HCT116 (cell line): ENCODE measurements at regions not wholly inside any gene's neighbourhood (a gene's known extent, or its start where the extent isn't known, plus 50 kb on each side); places are given as distances from the start of the nearest gene placed in this dataset.

Source experiments
- ATAC-seq: fragments of 200-7000 bp; cut with Tn5 transposase; 2 replicates; pipeline ENCODE4 v1.9.1; 2020; ENCODE audit warnings: mild to moderate bottlenecking, moderate library complexity
- BruUV-seq: library from RNA; stranded (reverse); fragments of 400-500 nt; replicated peaks from 2 replicates; lab custom pipeline; 2021; lab: Mats Ljungman, UMichigan
- CTCF ChIA-PET: fragments of 300-600 bp; sonication (Branson Sonifier 250); formaldehyde crosslinking; loops from one replicate; lab custom pipeline; 2021; ENCODE audit warnings: antibody characterized with exemption; lab: Charles Lee
- POLR2A ChIA-PET: fragments of 300-600, 350-600 bp; sonication (Branson Sonifier 250); formaldehyde crosslinking; loops from one replicate; lab custom pipeline; 2021; ENCODE audit warnings: antibody characterized with exemption; lab: Charles Lee
- RAD21 ChIA-PET, 2 experiments: fragments of 300-600 bp; sonication (Branson Sonifier 250); formaldehyde crosslinking; loops; one replicate each; lab custom pipeline; 2023; ENCODE audit warnings: low total read pairs in 2 of 2; ENCODE audit not compliant: uncharacterized antibody in 2 of 2, unreplicated experiment in 2 of 2, low non-redundant PET in 1 of 2; lab: Charles Lee
- DNase-seq: peaks from one replicate; pipeline ENCODE4 v3.0.0-alpha.2; 2010; ENCODE audit warnings: low read depth, low spot score
- H2AFZ ChIP-seq: fragments of 200-600 bp; shearing (Covaris generic), sonication (generic); 2 replicates; pipeline ENCODE4 v1.6.1; 2017; ENCODE audit warnings: low read depth, mixed run types, mixed read lengths, antibody characterized with exemption, low read length; ENCODE audit not compliant: poor library complexity, severe bottlenecking
- H3K27ac ChIP-seq: 2 replicates; pipeline ENCODE4 v1.5.1; 2012; ENCODE audit warnings: low read depth, low read length
- H3K27me3 ChIP-seq: fragments of 200-600 bp; sonication (generic); 2 replicates; pipeline ENCODE4 v1.6.1; 2016; ENCODE audit warnings: mixed run types, low read length, mixed read lengths; ENCODE audit not compliant: insufficient read depth
- H3K36me3 ChIP-seq, 2 experiments: fragments of 200-500 bp in 1 of 2; fragments of 200-600 bp in 1 of 2; sonication (Bioruptor generic) in 1 of 2; sonication (generic) in 1 of 2; 2 replicates each; pipeline versions ENCODE4 v1.5.1 to v1.6.1; 2014 to 2016; ENCODE audit warnings: low read length in 2 of 2, inconsistent platforms in 1 of 2, mixed read lengths in 1 of 2, mixed run types in 1 of 2; ENCODE audit not compliant: insufficient read depth in 2 of 2, control insufficient read depth in 1 of 2
- H3K4me1 ChIP-seq, 2 experiments: fragments of 200-600 bp in 1 of 2; sonication (generic) in 1 of 2; 2 replicates each; pipeline versions ENCODE4 v1.5.1 to v1.6.1; 2012 to 2017; ENCODE audit warnings: low read length in 2 of 2, inconsistent platforms in 1 of 2, mild to moderate bottlenecking in 1 of 2, mixed read lengths in 1 of 2, mixed run types in 1 of 2, moderate library complexity in 1 of 2; ENCODE audit not compliant: insufficient read depth in 2 of 2, control insufficient read depth in 1 of 2
- H3K4me2 ChIP-seq: fragments of 200-600 bp; sonication (generic); 2 replicates; pipeline ENCODE4 v1.6.1; 2017; ENCODE audit warnings: mixed run types, low read length, mixed read lengths
- H3K4me3 ChIP-seq, 2 experiments: fragments of 200-600 bp in 1 of 2; sonication (generic) in 1 of 2; replicated peaks in 1 of 2; 2 replicates each; pipeline ENCODE4 v1.5.1; 2011 to 2016; ENCODE audit warnings: low read length in 2 of 2, control low read depth in 1 of 2, low read depth in 1 of 2, mild to moderate bottlenecking in 1 of 2, mixed read lengths in 1 of 2, mixed run types in 1 of 2
- H3K79me2 ChIP-seq: fragments of 200-600 bp; sonication (generic); 2 replicates; pipeline ENCODE4 v1.6.1; 2017; ENCODE audit warnings: mild to moderate bottlenecking, mixed run types, low read length, moderate library complexity, mixed read lengths; ENCODE audit not compliant: insufficient read depth
- H3K9ac ChIP-seq: fragments of 200-600 bp; sonication (generic); 2 replicates; pipeline ENCODE4 v1.6.1; 2016; ENCODE audit warnings: low read length, mixed read lengths
- H3K9me2 ChIP-seq: fragments of 200-600 bp; sonication (generic), shearing (Covaris generic); 2 replicates; pipeline ENCODE4 v1.6.1; 2017; ENCODE audit warnings: mixed run types, mild to moderate bottlenecking, moderate library complexity; ENCODE audit not compliant: insufficient read depth
- H3K9me3 ChIP-seq, 2 experiments: fragments of 200-500 bp in 1 of 2; fragments of 200-600 bp in 1 of 2; sonication (Bioruptor generic) in 1 of 2; sonication (generic) in 1 of 2; 2 replicates each; pipeline ENCODE4 v1.6.1; 2014 to 2017; ENCODE audit warnings: low read length in 2 of 2, mixed read lengths in 2 of 2, inconsistent platforms in 1 of 2, low read depth in 1 of 2, mild to moderate bottlenecking in 1 of 2, mixed run types in 1 of 2, moderate library complexity in 1 of 2; ENCODE audit not compliant: control insufficient read depth in 1 of 2, insufficient read depth in 1 of 2
- H4K20me1 ChIP-seq: fragments of 200-600 bp; sonication (generic), shearing (Covaris generic); 2 replicates; pipeline ENCODE4 v1.6.1; 2017; ENCODE audit warnings: mixed run types, mild to moderate bottlenecking, moderate library complexity; ENCODE audit not compliant: insufficient read depth
- ATF3 ChIP-seq: IDR thresholded peaks from 2 replicates; pipeline ENCODE4 v1.6.1; 2012
- CEBPB ChIP-seq: IDR thresholded peaks from 2 replicates; pipeline ENCODE4 v1.6.1; 2012; ENCODE audit warnings: low read depth
- EZH2phosphoT487 ChIP-seq: fragments of 200-600 bp; IDR thresholded peaks from 2 replicates; pipeline ENCODE4 v1.6.1; 2018; ENCODE audit warnings: antibody characterized with exemption, borderline replicate concordance
- FOSL1 ChIP-seq: IDR thresholded peaks from 2 replicates; pipeline ENCODE4 v1.6.1; 2012; ENCODE audit warnings: low read depth
- JUND ChIP-seq: IDR thresholded peaks from 2 replicates; pipeline ENCODE4 v1.6.1; 2012
- MAX ChIP-seq: IDR thresholded peaks from 2 replicates; pipeline ENCODE4 v1.6.1; 2012
- POLR2A ChIP-seq: IDR thresholded peaks from 2 replicates; pipeline ENCODE4 v1.7.0; 2011; ENCODE audit warnings: borderline replicate concordance; ENCODE audit not compliant: insufficient read depth, insufficient read length; ENCODE audit errors: extremely low read depth
- POLR2AphosphoS5 ChIP-seq: IDR thresholded peaks from 2 replicates; pipeline ENCODE4 v1.6.1; 2011; ENCODE audit warnings: mild to moderate bottlenecking, low read depth, low read length, moderate library complexity
- RAD21 ChIP-seq: IDR thresholded peaks from 2 replicates; pipeline ENCODE4 v1.6.1; 2012; ENCODE audit warnings: low read depth, mild to moderate bottlenecking
- REST ChIP-seq: IDR thresholded peaks from 2 replicates; pipeline ENCODE4 v1.6.1; 2012; ENCODE audit warnings: low read depth
- SIN3A ChIP-seq: IDR thresholded peaks from 2 replicates; pipeline ENCODE4 v1.6.1; 2012; ENCODE audit warnings: low read depth
- SP1 ChIP-seq: IDR thresholded peaks from 2 replicates; pipeline ENCODE4 v1.6.1; 2012; ENCODE audit warnings: low read depth
- SRF ChIP-seq: IDR thresholded peaks from 2 replicates; pipeline ENCODE4 v1.6.1; 2012; ENCODE audit warnings: low read depth
- TCF7L2 ChIP-seq: IDR thresholded peaks from 2 replicates; pipeline ENCODE4 v1.7.0; 2011; ENCODE audit warnings: borderline replicate concordance, inconsistent platforms; ENCODE audit not compliant: insufficient read depth, insufficient read length; ENCODE audit errors: extremely low read depth
- YY1 ChIP-seq: IDR thresholded peaks from 2 replicates; pipeline ENCODE4 v1.6.1; 2011; ENCODE audit warnings: low read length, low read depth, moderate library complexity, mild to moderate bottlenecking; ENCODE audit not compliant: insufficient replicate concordance; ENCODE audit errors: extremely low read depth
- ZBTB33 ChIP-seq: IDR thresholded peaks from 2 replicates; pipeline ENCODE4 v1.6.1; 2011; ENCODE audit warnings: mild to moderate bottlenecking, low read length, moderate library complexity; ENCODE audit not compliant: insufficient replicate concordance; ENCODE audit errors: extremely low read depth
- ZFX ChIP-seq: fragments of 450-650 bp; IDR thresholded peaks from 2 replicates; pipeline ENCODE4 v1.6.1; 2017
- ZNF274 ChIP-seq: fragments of 200-500 bp; sonication (Bioruptor generic); IDR thresholded peaks from 2 replicates; pipeline ENCODE4 v1.6.1; 2014; ENCODE audit warnings: mild to moderate bottlenecking, low read depth, low read length, inconsistent platforms
- intact Hi-C: fragments of 100-400 bp; cut with micrococcal nuclease; formaldehyde crosslinking; loops from 2 replicates; pipeline ENCODE4 v1.10.0; 2022

- TF ChIP-seq POLR2A, result no peak
- no peak for TF ChIP-seq SRF
- TF ChIP-seq SP1, result peak; percentile 69
- TF ChIP-seq ZBTB33, result no peak
- TF ChIP-seq CEBPB, result peak; percentile 54; the same call in 1 of the 2 replicates
- TF ChIP-seq JUND, result peak; percentile 67
- peak; percentile 81 for TF ChIP-seq FOSL1
- no peak for TF ChIP-seq EZH2phosphoT487
Observed at GRCh38 chr2:53131416-53131815, 636.2 kb upstream of the CHAC2 start (continued).

- ATAC-seq (no peak), DNase-seq (no peak)
- no peaks in the 10 kb centered on the region for H3K79me2 ChIP-seq
- BruUV-seq, result no TSS peak
- ChIA-PET RAD21 (no interaction called here), POLR2A (no interaction called here), CTCF (no interaction called here)
- intact Hi-C loops, result no loop called here
- no peaks in the 10 kb centered on the region for H3K36me3 ChIP-seq
- H3K27me3 ChIP-seq, result no peaks in the 10 kb centered on the region
- no peaks in the 10 kb centered on the region for H4K20me1 ChIP-seq
- H3K9me3 ChIP-seq, result no peaks in the 10 kb centered on the region
- H3K9ac ChIP-seq, result no peak overlapping the region
- H3K9me2 ChIP-seq, result no peaks in the 10 kb centered on the region
- H3K4me2 ChIP-seq, result peak overlapping the region; percentile 63
- no peak overlapping the region for H3K27ac ChIP-seq
- H3K4me3 ChIP-seq, result no peak overlapping the region
- H3K4me1 ChIP-seq, result peaks cover 9 to 27% of the 10 kb centered on the region in 2 experiments; a peak in 3 of 4 replicates
- peak overlapping the region; percentile 42 for H2AFZ ChIP-seq
- no peak for TF ChIP-seq YY1
- no peak for TF ChIP-seq REST
- no peak for TF ChIP-seq SIN3A
- no peak for TF ChIP-seq ZFX
- no peak for TF ChIP-seq RAD21
- TF ChIP-seq POLR2AphosphoS5, result no peak
- no peak for TF ChIP-seq ZBTB33
- no peak for TF ChIP-seq ZNF274
- no peak for TF ChIP-seq TCF7L2
- TF ChIP-seq POLR2A, result no peak
- TF ChIP-seq ATF3, result no peak
- TF ChIP-seq SP1, result no peak
- TF ChIP-seq JUND, result no peak
- TF ChIP-seq MAX, result no peak
Observed at GRCh38 chr2:53130441-53130943, 637.1 kb upstream of the CHAC2 start.
